HG03575 (cell line): ENCODE measurements at regions not wholly inside any gene's neighbourhood (a gene's known extent, or its start where the extent isn't known, plus 50 kb on each side); places are given as distances from the start of the nearest gene placed in this dataset.

Source experiments
- ATAC-seq: cut with Tn5 transposase; IDR thresholded peaks from one replicate; pipeline ENCODE4 v1.9.1; 2021; ENCODE audit not compliant: unreplicated experiment, insufficient number of reproducible peaks, low FRiP score; ENCODE audit errors: extremely low read depth

DNA sequence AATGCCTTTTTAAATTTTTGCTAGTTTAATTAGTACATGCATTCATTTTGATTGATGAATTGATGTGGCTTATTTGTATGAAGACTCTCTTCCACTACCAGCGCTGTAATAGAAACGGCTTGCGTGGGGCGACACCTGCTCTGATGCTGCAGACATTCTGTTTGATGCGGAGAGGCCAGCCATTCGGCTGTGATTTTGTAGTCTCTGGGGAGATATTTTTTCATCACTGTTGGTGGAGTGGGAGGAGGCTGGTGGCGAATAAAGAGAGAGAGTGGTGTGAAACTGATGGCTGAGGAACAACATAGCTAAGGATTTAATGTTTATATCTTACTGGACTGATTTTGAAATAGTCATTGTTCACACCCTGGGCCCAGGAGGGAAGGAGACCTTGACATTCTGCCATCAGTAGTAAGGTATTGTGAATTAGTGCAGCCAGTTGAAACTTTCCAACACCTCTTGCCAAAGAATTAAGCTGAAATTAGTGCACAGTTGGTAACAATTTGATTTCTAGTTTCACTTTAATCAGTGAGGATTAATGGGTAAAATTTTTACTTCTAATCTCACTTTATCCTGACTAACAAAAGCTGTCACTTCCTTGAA lies 224.1 kb downstream of the MTX2 start:
- no peak for ATAC-seq

DNA sequence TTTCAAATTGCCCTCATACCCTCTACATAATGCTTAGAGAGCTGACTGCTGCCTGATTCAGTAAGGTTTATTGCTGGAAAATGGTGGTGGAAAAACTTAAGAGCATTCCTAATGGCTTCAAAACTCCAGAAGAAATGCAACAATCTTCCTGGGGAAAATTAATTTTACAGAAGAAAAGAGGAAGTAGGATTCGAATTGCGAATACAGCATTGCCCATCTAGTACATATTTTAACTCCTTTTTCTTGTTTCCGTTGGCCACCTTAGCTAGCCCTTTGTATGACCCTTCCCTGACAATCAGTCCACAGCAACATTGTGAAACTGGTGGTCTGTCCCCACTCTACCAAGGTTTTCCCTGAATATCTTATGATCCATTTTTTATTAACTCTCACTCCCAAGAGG lies 224.7 kb downstream of the MTX2 start:
- ATAC-seq: no peak

DNA sequence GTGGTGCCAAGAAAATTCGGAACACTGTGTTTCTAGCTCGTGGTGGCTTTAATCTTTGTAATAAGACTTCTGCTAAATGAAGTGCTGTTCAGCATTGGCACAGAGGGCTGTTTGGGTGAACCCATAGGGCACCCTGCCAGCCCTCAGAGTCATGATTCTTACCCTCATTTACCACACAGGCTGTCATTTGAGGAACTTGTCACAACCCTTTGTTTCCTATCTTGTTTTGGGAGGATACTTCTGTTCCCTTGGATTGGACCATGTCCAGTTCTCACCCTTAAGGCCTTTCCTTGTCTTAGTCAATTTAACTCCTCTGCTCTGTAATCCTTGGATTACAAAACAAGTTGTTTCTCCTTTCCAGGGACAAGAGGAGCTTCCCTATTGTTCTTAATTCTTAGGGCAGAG lies 225.7 kb downstream of the MTX2 start:
- ATAC-seq: no peak

DNA sequence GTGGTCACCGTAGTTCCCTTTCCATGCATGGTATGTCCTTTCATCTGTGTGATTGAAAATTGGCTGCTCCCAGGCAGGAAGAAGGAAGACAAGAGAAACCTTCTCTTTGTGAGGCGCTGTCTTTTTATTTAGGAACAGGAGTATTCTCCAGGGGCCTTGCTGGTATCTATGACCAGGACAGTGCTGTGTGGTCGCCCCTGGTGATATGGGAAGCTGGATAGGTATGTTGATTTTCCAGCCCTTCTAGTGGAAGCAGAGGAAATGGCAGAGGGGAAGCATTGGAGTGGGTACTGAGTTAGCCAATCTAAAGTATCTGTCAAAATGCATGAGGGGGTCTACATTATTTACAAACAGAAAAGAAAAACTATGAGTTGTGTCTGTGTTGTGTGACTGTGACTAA lies 226.6 kb downstream of the MTX2 start:
- ATAC-seq: no peak

DNA sequence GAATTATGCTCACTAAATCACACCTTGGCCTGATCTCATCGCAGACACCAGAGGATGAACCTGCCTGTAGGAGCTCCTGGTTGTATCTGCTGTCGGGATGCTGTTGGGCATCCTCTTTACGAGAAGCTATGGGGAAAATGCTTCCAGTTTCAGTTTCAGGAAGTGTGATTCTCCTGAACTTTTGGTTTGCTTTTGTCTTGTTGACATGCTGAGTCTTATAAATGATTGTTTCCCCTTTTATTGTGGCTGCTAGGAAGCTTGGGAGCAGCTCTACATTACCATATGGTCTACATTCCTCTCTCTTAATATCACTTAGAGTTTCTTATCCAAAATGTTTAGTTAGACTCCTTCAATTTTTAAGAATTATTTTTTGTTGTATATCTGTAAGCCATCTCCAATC lies 227.5 kb downstream of the MTX2 start:
- ATAC-seq: no peak

DNA sequence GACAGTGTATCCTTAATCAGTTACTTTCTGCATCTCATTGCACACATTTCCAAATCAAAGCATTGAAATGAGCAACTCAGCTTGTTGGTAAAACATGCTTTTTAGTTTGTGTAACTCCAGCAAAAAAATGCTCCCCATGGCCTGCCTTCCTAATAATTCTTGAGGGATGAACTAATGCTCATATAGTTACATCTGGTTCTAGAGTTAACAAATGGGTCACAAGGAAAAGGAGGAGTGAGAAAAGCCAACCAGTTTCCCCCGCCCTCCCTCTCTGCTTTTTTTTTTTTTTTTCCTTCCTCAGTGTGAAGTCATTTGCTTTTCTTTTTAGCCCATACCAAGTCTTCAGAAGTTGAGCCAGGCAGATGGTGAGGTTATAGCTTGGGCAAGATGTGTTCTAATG lies 231.7 kb downstream of the MTX2 start:
- ATAC-seq: no peak

DNA sequence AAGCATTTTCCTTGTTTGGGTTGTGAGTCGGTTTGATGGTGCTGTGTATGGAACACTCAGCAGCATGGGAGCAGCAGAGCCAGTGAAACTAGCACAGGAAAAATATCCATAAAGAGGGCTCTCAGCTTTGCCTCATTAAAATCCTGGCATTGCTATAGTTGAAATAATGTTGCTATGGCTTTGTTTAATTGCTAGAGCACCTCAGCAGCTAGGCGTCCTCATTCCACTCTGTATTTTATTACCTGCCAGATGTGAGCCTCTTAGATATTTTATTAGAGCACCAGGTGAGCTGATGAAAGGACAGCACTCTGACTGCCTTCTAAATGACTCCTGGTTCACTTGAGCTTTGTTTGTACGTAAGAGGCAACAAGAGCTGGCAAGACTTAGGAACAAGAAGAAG lies 232.4 kb downstream of the MTX2 start:
- ATAC-seq: no peak

DNA sequence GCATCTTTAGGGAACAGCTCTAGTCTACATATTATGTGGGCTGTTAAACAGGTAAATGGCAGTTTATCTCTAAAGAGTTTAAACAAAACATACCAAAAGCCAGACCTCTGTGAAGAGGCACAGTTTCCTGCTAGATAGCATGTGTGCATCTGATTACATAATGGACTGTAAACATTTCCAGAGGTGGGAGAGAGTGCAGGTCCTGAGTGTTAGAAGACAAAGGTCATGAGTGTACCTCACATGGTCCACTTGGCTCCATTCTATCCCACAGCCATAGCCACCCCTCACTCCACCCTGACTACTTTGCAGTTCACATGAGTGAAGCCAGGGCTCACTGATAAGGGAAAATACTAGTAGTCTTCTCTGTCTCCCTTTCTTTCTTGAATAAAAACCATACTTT lies 233.4 kb downstream of the MTX2 start:
- no peak for ATAC-seq

DNA sequence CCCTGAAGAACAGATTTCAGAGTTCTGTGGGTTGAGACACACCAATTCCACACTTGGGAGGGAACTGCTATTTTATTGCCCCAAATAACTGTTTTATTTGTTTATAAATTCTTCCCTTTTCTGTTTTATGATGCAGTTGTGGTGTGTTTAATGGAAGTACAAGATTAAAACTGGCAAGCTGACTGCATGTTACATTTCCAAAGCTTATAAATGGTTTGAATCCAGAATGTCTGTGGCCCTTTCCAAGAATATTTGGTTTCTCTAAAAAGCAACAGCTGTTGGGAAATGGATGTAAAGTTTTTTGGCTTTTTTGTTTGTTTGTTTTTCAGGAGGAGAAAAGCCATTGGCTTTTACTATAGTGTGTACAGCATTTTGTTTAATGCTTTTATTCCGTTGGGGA lies 234.5 kb downstream of the MTX2 start:
- no peak for ATAC-seq

DNA sequence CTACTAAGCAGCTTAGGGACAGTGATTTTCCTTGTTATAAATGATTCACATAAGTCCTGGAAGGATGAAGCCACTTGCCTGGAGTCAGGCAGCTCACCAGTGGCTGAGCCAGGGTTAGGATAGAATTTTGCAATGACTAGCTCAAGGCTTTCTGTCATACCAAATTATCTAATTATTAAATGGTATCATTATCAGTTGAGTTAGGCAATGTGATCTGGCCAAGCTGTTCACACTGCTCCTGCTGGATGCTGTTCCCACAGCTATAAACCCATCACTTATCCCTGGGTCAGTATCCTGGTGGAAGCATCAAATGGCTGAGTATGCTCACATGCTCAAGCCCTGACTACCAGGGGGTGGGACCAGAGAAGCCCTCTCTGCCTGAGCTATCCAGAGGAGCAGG lies 235.2 kb downstream of the MTX2 start:
- ATAC-seq: no peak

DNA sequence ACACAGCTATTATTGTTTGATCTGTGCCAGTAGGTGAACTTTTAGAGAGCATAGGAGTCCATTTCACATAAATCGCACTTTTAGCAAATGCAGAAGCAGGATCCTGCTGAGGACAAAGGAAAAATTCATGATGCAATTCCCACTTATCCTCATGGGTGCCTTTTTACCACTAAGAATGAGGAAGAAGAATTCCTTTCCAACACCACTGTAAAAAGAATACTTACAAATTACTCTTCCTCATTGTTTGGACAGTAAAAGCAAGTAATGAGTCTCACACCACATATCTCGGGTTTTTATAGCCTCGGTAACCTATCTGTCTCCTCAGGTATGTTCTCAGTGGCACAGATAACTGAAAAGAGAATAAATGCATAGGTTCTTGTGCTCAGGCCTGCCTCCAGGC lies 238.5 kb downstream of the MTX2 start:
- ATAC-seq: no peak

DNA sequence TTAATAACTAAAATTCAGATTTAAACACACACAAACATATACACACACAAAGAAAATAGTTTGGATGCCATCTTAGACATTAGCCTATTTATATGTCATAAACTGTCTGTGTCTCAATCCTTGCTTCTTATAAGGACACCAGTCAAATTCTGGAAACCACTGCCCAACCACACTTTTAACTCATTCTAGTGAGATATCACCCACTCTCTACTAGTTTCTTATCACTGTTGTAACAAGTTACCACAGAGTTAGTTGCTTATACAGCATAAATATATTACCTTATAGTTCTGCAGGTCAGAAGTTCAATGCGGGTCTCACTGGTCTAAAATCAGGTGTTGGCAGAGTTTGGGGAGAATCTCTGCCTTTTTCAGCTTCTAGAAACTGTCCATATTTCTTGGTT lies 239.1 kb downstream of the MTX2 start:
- no peak for ATAC-seq

DNA sequence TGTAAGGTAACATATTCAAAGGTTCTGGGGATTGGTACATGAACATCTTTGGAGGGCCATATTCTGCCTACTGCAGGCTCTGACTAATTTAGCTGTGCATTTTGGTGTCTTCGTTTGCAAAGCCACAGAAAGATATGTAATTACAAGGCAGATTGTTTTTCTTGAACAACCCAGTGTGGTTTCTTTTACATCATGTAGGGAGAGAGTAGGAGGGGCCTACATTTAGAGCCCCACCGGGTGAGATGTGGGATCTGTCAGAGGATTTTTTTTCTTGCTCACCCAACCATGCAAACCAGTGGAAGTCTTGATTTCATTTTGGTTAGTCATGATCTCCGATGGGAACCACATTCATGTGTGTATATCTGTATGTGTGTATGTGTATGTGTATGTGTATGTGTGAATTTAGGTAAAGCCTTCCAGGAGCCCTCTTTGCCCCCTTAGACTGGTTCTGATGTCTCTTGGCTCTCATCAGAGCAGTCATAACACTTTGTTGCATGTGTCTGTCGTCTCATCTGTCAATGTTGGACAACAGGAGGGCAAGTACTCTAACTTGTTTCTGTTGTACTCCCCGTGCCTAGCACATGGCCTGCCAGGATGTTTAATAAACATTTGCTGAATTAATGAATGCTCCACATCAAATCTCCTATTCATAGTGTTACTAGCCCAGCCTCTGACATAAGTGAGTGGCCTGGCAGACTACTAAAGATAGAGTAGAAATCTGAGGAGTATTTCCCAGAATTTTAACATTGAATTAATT lies 239.9 kb downstream of the MTX2 start:
- ATAC-seq: peak; percentile 56

DNA sequence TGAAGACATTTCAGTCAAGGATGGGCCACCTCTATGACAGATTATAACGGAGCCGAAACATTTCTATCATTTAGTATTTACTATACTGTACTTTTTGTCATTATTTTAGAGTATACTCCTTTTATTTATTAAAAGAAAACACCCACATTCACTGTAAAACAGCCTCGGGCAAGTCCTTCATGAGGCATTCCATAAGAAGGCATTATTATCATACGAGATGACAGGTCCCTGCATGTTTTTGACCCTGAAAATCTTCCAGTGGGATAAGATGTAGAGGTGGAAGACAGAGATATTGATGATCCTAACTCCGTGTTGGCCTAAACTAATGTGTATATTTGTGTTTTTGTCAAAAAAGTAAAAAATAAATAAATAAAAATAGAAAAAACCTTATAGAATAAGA lies 245.0 kb downstream of the MTX2 start:
- no peak for ATAC-seq

DNA sequence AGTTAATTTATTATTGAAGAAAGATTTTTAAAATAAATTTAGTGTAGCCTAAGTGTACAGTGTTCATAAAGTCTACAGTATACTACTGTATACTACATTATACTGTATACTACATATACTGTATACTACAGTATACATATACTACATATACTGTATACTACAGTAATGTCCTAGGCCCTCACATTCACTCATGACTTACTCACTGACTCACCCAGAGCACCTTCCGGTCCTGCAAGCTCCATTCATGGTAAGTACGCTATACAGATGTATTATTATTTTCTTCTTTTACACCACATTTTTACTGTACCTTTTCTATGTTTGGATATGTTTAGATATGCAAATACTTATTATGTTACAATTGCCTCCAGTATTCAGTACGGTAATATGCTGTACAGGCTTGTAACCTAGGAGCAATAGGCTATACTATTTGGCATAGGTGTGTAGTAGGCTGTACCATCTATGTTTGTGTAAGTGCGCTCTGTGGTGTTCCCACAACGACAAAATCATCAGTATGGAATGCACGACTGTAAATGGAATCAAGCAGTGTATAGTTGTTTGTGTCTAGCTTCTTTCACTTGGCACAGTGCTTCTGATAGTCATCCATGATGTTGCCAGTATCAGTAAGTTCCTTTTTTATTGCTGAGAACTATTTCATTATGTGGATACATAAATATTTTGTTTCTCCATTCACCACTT lies 245.7 kb downstream of the MTX2 start:
- no peak for ATAC-seq

DNA sequence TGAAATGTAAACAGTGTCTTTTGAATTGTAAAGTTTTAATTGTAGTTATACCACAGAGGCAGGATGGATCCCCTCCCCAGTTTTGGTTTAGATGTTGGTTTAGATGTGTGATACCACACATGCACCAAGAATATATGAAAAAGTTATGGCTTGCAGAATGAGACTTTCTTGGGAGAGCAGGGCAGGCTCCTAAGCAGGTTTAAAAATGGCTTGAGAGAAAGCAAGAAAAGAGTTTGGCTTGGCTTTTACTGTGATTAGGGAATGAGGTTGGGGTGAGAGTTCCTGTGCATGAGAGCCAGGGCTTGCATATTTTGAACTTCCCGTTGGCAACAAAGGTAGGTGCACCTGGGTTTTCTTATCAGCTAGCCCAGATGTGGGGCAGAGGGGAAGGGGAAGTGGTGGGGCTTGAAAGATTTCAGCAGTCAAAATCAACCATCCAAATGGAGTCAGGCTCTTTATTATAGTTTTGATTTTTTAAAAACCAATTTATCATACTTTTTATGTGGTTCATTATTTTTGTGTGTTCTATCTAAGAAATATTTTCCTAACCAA lies 246.9 kb downstream of the MTX2 start:
- no peak for ATAC-seq

DNA sequence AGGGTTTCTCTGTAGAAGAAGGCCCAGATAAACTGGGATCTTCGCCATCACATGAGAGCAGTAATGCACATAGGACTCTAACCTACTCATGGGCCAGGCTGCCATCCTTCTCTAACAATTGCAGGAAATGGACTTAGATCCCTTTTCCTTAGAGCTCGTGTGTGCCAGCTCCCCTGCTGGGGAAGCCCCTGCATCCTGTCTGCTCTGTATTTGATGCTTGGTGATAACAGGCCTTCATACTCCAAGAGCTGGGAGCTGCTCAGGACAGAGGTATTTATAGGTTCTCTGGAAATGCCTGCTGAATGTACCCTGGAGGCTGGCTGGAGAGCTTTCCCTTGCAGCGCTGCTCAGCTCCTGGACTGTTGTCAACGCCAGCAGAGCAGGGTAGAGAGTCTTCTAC lies 249.6 kb downstream of the MTX2 start:
- ATAC-seq: no peak

DNA sequence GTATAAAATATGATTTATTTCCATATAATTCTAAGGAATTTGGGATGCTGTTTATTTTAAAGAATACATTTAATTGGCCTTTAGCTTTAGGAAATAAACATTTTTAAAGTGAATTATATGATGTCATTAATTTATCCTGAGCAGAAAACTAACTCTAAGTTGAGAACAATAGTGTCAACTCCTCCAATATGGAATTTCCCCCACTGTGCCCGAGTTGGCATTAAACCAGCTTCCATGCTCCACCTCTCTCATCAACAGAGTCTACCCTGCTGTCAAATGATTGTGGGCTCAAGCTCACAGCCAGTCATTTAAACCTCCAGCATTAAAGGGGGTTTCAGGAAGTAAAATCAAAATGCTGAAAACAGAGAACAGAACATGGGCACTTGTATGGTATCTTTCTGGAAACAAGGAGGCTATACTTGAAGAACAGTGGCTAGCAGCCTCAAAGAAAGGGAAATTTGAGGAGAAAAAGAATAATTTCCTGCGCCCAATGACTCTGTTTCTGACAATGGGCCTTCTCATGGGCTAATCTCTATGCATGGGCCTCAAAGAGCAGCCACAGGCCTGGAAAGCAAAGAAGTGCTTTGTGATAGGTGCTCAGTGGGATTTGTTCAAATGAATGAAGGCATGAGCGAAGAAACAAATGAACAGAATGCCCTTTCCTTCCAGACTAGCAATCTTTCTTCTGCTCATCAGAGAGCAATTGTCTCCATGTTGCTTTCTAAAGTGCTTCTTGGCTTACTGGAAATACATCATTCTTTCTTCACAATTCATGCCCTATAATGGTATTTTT lies 252.8 kb downstream of the MTX2 start:
- no peak for ATAC-seq

DNA sequence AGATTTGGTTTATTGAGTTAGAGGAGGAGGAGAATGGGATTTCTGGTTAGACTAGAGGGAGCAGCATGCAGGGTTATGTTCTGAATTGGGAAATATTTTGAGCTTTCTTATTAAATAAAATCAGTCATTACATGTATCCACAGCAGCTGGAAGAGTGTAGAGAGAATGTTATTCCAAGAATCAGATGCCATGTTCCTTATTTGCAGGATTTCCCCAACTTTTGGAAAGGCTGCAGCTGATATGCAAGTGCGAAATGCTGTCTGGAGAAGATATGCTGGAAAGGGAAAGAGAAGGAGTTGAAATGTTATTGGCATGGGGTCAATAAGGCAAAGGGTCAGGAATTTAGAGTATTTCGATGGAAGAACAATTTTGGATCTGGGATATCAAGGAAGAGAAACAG lies 255.8 kb downstream of the MTX2 start:
- no peak for ATAC-seq
